GM19328 (cell line): ENCODE measurements at regions not wholly inside any gene's neighbourhood (a gene's known extent, or its start where the extent isn't known, plus 50 kb on each side); places are given as distances from the start of the nearest gene placed in this dataset.

Experiments used
- ATAC-seq: cut with Tn5 transposase; IDR thresholded peaks from one replicate; pipeline ENCODE4 v1.9.1; 2021; ENCODE audit warnings: mild to moderate bottlenecking, moderate library complexity; ENCODE audit not compliant: unreplicated experiment

- ATAC-seq, result no peak
Measured at GRCh38 chr6:140940251-140940925, 1192.3 kb upstream of the GJE1 start.

GRCh38 chr6:140932909-140933308, 1199.8 kb upstream of the GJE1 start:
- ATAC-seq, result no peak

- no peak for ATAC-seq
Measured at GRCh38 chr6:140931581-140931980, 1201.1 kb upstream of the GJE1 start.

GRCh38 chr6:140929121-140929520, 1203.6 kb upstream of the GJE1 start:
- no peak for ATAC-seq

GRCh38 chr6:140923048-140923447, 1209.7 kb upstream of the GJE1 start:
- ATAC-seq, result no peak

GRCh38 chr6:140921366-140922226, 1211.1 kb upstream of the GJE1 start:
- no peak for ATAC-seq

GRCh38 chr6:140917911-140918310, 1214.8 kb upstream of the GJE1 start:
- ATAC-seq, result no peak

- no peak for ATAC-seq
Measured at GRCh38 chr6:140915551-140915950, 1217.2 kb upstream of the GJE1 start.

GRCh38 chr6:140915103-140915502, 1217.6 kb upstream of the GJE1 start:
- no peak for ATAC-seq

GRCh38 chr6:140912686-140913085, 1220.0 kb upstream of the GJE1 start:
- ATAC-seq, result no peak

GRCh38 chr6:140909625-140910024, 1223.1 kb upstream of the GJE1 start:
- ATAC-seq, result no peak

GRCh38 chr6:140909156-140909555, 1223.6 kb upstream of the GJE1 start:
- ATAC-seq, result no peak

GRCh38 chr6:140908505-140908904, 1224.2 kb upstream of the GJE1 start:
- no peak for ATAC-seq

GRCh38 chr6:140907235-140907634, 1225.5 kb upstream of the GJE1 start:
- ATAC-seq, result no peak

GRCh38 chr6:140905724-140906123, 1227.0 kb upstream of the GJE1 start:
- ATAC-seq, result no peak

GRCh38 chr6:140905050-140905449, 1227.7 kb upstream of the GJE1 start:
- no peak for ATAC-seq

- ATAC-seq, result no peak
Measured at GRCh38 chr6:140897804-140898573, 1234.7 kb upstream of the GJE1 start.

- no peak for ATAC-seq
Measured at GRCh38 chr6:140897349-140897748, 1235.4 kb upstream of the GJE1 start.

- no peak for ATAC-seq
Measured at GRCh38 chr6:140893432-140893831, 1239.3 kb upstream of the GJE1 start.

GRCh38 chr6:140879946-140880345, 1252.8 kb upstream of the GJE1 start:
- ATAC-seq, result no peak

- no peak for ATAC-seq
Measured at GRCh38 chr6:140874066-140874465, 1258.7 kb upstream of the GJE1 start.

GRCh38 chr6:140872885-140873284, 1259.8 kb upstream of the GJE1 start:
- ATAC-seq, result no peak
